ENCODE measurements at regions not wholly inside any gene's neighbourhood (a gene's known extent, or its start where the extent isn't known, plus 50 kb on each side); places are given as distances from the start of the nearest gene placed in this dataset.

DNA sequence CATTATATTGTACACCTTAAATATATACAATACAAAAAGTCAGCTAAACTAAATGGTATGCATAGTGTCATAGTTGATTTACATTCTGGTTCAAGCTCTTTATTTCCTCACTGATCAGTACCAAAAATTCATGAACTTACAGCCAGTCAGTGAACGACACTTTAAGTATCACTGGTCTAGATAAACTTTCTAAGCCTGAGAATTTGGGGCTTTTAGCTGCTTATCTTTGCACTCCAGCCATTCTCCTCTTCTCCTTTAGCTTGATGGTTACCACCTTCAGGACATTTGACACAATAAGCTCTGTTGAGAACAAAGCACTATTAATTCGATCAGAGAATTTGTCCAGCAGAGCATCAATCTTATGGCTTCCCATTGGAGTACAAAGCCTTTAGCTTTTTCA is 83.0 kb upstream of the ALG13 start:
- TF ChIP-seq CTCF (IDR thresholded peaks at IDR 0.05) (no peak), POLR2A (IDR thresholded peaks at IDR 0.05) (no peak)

Data from body of pancreas (tissue), 4 donors.